ENCODE measurements at regions not wholly inside any gene's neighbourhood (a gene's known extent, or its start where the extent isn't known, plus 50 kb on each side); places are given as distances from the start of the nearest gene placed in this dataset.
"Not testable (repeated sequence)": the region's sequence is repeated elsewhere in the genome, so short reads cannot be mapped to it uniquely, and the experiment has no call there.

DNA sequence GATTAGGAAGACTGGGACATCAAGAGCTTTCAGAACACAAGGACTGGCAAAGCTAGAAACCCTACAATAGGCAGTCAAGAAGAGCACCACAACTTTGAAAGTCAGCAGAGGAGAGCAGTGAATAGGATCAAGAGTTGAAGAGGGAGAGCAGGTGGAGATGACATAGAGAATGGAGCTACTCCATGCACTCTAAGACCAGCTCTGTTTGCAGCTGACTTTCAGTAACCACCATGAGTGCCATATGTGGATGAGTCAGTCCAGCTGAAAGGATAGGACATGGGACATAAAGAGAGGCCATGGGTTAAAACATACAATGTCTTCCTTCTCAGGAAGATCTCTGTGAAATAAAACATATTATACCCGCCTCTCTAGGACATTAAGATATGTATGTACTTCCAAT lies 289.1 kb upstream of the KLF4 start:
- no TSS peak for BruUV-seq (replicated peaks)
- H3K79me2 ChIP-seq (ENCODE audit: control insufficient read depth, insufficient read depth, low read length): no peaks in the 10 kb centered on the region
- dilution Hi-C loops (cut with MboI; ENCODE audit: extremely low pct_ligation_motif_present, low sequenced_read_pairs): no loop called here
- no peaks in the 10 kb centered on the region for H3K36me3 ChIP-seq (ENCODE audit: control insufficient read depth in 2 of 2, extremely low read depth in 1 of 2, insufficient read depth in 2 of 2, low read length in 2 of 2)
- H2AFZ ChIP-seq (ENCODE audit: low read depth, low read length): no peak overlapping the region
- no peaks in the 10 kb centered on the region for H3K27me3 ChIP-seq (ENCODE audit: control insufficient read depth in 2 of 2, insufficient read depth in 2 of 2, low read length in 2 of 2)
- TF ChIP-seq GATA2 (IDR thresholded peaks at IDR 0.05; ENCODE audit: insufficient read depth, insufficient read length, low read depth, low read length) (no peak), FOS (IDR thresholded peaks at IDR 0.05; ENCODE audit: borderline replicate concordance, insufficient read depth, low read length) (no peak), MYC (IDR thresholded peaks at IDR 0.05; ENCODE audit: low read depth, low read length) (no peak), EZH2 (IDR thresholded peaks at IDR 0.05; ENCODE audit: borderline replicate concordance, low read depth, low read length, severe bottlenecking) (no peak), POLR2A (IDR thresholded peaks at IDR 0.05; ENCODE audit: low read depth, low read length) (no peak), JUN (IDR thresholded peaks at IDR 0.05; ENCODE audit: borderline replicate concordance, insufficient read depth, insufficient read length, low read depth) (no peak), POLR2AphosphoS5 (IDR thresholded peaks at IDR 0.05; ENCODE audit: insufficient read depth, low read depth, low read length) (no peak)
- TF ChIP-seq, protein P1, sequence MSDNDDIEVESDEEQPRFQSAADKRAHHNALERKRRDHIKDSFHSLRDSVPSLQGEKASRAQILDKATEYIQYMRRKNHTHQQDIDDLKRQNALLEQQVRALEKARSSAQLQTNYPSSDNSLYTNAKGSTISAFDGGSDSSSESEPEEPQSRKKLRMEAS (IDR thresholded peaks at IDR 0.05; ENCODE audit: insufficient read depth, insufficient read length): no peak
- TF ChIP-seq, protein P2, sequence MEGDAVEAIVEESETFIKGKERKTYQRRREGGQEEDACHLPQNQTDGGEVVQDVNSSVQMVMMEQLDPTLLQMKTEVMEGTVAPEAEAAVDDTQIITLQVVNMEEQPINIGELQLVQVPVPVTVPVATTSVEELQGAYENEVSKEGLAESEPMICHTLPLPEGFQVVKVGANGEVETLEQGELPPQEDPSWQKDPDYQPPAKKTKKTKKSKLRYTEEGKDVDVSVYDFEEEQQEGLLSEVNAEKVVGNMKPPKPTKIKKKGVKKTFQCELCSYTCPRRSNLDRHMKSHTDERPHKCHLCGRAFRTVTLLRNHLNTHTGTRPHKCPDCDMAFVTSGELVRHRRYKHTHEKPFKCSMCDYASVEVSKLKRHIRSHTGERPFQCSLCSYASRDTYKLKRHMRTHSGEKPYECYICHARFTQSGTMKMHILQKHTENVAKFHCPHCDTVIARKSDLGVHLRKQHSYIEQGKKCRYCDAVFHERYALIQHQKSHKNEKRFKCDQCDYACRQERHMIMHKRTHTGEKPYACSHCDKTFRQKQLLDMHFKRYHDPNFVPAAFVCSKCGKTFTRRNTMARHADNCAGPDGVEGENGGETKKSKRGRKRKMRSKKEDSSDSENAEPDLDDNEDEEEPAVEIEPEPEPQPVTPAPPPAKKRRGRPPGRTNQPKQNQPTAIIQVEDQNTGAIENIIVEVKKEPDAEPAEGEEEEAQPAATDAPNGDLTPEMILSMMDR (IDR thresholded peaks at IDR 0.05; ENCODE audit: extremely low read depth in 1 of 2, insufficient read depth in 1 of 2, low read depth in 1 of 2, low read length in 2 of 2): no peak
- DNase-seq (ENCODE audit: low read depth, low spot score) (no peak), FAIRE-seq (no peak)
- no peak overlapping the region for H3K9ac ChIP-seq (replicated peaks; ENCODE audit: extremely low read depth, insufficient read depth, low read length)
- intact Hi-C loops (cut with micrococcal nuclease): no loop called here
- ChIA-PET CTCF (interaction anchor here (1.5 kb wide), 1 partner anchor 81 kb away, joined by 3 read pairs; no protein-coding TSS in a partner anchor), POLR2A (no interaction called here)
- no peaks in the 10 kb centered on the region for H3K9me1 ChIP-seq (replicated peaks; ENCODE audit: control insufficient read depth, extremely low read depth, insufficient read depth, low read length)
- no peak overlapping the region for H3K27ac ChIP-seq (ENCODE audit: insufficient read depth, low read depth, low read length)
- H3K4me1 ChIP-seq (ENCODE audit: control insufficient read depth, extremely low read depth, insufficient read depth, low read length): no peaks in the 10 kb centered on the region
- no peak overlapping the region for H3K4me2 ChIP-seq (ENCODE audit: insufficient read depth, low read length)
- no peaks in the 10 kb centered on the region for H4K20me1 ChIP-seq (replicated peaks; ENCODE audit: control insufficient read depth, extremely low read depth, insufficient read depth, low read length)
- no peaks in the 10 kb centered on the region for H3K9me3 ChIP-seq (replicated peaks; ENCODE audit: control insufficient read depth, insufficient read depth, low read length)
- no peak overlapping the region for H3K4me3 ChIP-seq (replicated peaks in 1 of 3; ENCODE audit: insufficient read depth in 1 of 3, low read depth in 1 of 3, low read length in 3 of 3)

DNA sequence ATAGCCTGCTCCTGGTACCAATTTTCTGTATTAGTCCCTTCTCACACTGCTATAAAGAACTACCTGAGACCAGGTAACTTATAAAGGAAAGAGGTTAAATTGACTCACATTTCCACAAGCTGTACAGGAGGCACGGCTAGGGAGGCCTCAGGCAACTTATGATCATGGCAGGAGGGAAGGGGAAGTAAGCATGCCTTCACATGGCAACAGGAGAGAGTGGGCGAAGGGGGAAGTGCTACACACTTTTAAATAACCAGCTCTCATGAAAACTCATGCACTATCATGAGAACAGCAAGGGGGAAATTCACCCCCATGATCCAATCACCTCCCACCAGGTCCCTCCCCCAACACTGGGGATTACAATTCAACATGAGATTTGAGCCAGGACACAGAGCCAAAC lies 284.5 kb upstream of the KLF4 start:
- FAIRE-seq, POLR2A ChIA-PET: not testable (repeated sequence)

More for the DNA sequence above, 284.5 kb upstream of the KLF4 start:
- H3K9ac ChIP-seq (replicated peaks; ENCODE audit: extremely low read depth, insufficient read depth, low read length); H3K4me3 ChIP-seq (replicated peaks in 1 of 3; ENCODE audit: insufficient read depth in 1 of 3, low read depth in 1 of 3, low read length in 3 of 3); H3K27ac ChIP-seq (ENCODE audit: insufficient read depth, low read depth, low read length); H3K79me2 ChIP-seq (ENCODE audit: control insufficient read depth, insufficient read depth, low read length); H3K9me1 ChIP-seq (replicated peaks; ENCODE audit: control insufficient read depth, extremely low read depth, insufficient read depth, low read length); BruUV-seq (replicated peaks); H2AFZ ChIP-seq (ENCODE audit: low read depth, low read length); H3K4me2 ChIP-seq (ENCODE audit: insufficient read depth, low read length); H3K4me1 ChIP-seq (ENCODE audit: control insufficient read depth, extremely low read depth, insufficient read depth, low read length); H3K36me3 ChIP-seq (ENCODE audit: control insufficient read depth in 2 of 2, extremely low read depth in 1 of 2, insufficient read depth in 2 of 2, low read length in 2 of 2); H4K20me1 ChIP-seq (replicated peaks; ENCODE audit: control insufficient read depth, extremely low read depth, insufficient read depth, low read length); H3K27me3 ChIP-seq (ENCODE audit: control insufficient read depth in 2 of 2, insufficient read depth in 2 of 2, low read length in 2 of 2); DNase-seq (ENCODE audit: low read depth, low spot score); H3K9me3 ChIP-seq (replicated peaks; ENCODE audit: control insufficient read depth, insufficient read depth, low read length); intact Hi-C loops (cut with micrococcal nuclease); dilution Hi-C loops (cut with MboI; ENCODE audit: extremely low pct_ligation_motif_present, low sequenced_read_pairs): not testable (repeated sequence)
- CTCF ChIA-PET: interaction anchor here (0.9 kb wide), 1 partner anchor 9 kb away, joined by 3 read pairs; no protein-coding TSS in a partner anchor

Data from endothelial cell of umbilical vein (primary cell).